HG03442 (cell line): ENCODE measurements at regions not wholly inside any gene's neighbourhood (a gene's known extent, or its start where the extent isn't known, plus 50 kb on each side); places are given as distances from the start of the nearest gene placed in this dataset.
"Not testable (repeated sequence)": the region's sequence is repeated elsewhere in the genome, so short reads cannot be mapped to it uniquely, and the experiment has no call there.

Source experiments
- ATAC-seq: cut with Tn5 transposase; IDR thresholded peaks from one replicate; pipeline ENCODE4 v1.9.1; 2021; ENCODE audit warnings: mild to moderate bottlenecking, moderate library complexity; ENCODE audit not compliant: unreplicated experiment

DNA sequence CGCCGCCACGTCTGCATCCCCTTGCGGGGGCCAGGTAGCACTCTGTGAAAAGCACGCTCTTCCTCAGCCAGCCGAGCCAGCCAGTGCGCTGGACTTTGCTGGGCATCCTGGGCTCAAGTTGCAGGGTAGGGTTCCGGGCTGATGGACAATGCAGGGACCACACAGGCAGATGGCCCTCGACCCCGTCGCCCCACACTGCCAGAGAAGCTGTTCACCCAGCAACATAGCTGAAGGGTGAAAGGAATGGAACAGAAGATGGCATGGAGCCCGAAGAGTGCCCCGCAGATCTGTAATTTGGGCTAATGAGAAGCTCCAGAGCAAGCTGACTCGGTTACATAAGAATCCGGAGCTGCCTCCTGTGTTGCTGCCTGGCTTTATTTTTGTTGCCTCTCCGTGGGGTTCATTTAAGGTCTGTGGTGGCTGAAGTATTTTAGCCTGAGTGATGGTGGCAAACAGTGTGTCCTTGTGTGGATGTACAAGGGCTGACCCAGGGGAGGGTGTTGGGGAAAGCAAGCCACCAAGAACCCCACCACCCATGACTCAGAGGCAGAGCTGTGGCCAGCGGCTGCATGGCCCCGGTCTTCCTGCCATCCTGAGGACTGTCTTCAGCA, 105.8 kb downstream of the SOX1 start:
- no peak for ATAC-seq

DNA sequence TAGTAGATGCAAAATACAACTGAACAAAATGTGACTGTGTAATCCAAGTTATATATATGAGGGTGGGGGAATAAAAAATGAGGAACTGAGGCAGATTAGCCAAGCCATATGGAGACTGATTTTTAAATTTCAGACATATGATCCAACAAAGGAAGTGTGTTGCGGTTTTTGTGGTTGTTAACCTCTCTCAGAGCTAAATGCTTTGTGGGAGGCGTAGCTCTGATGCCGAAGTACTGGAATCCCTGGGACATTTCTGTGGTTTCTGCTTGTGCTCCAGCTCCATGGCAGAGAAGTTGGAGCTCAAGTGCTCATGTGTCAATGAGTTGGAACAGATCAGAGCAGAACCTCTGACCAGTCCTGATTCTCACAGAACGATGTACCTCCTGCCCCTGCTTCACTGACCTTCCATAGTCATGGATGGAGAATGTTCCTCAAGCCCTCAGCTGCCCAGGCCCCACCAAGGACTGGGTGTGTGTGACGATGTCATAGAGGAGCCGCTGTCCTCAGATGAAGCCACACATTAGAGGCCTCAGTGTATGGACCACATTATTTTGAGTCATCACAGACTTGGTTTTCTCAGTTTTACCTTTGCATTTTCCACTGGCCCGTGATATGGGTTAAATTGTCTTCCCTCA, 107.6 kb downstream of the SOX1 start:
- ATAC-seq, result no peak

DNA sequence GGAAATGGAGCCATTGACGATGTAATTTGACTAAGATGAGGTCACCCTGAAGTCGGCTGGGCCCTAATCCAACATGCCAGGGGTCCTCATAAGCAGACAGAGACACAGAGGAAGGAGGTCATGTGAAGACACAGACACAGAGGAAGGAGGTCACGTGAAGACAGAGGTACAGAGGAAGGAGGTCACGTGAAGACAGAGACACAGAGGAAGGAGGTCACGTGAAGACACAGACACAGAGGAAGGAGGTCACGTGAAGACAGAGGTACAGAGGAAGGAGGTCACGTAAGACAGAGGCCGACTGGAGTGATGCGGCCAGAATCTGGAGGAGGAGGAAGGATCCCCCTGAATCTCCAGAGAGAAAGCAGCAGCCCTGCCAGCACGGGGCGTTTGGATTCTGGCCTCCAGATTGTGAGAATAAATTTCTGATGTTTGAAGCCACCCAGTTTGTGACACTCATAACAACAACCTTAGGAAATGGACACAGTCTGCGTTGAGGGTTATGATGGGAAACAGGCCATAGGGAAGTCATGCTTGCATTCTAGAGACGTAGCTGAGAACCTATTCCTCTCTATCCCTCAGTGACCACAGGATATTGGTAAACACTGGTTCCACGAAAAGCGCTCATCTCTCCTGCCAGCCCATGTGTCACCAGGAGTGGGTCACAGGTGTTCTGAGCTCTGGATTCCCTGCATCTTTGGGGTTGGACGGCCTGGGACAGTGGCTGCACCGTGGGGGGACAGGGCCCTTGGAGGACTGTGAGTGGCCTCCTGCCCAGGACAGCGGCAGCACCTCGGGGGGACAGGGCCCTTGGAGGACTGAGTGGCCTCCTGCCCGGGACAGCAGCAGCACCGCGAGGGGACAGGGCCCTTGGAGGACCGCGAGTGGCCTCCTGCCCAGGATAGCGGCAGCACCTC, 108.5 kb downstream of the SOX1 start:
- ATAC-seq, result no peak

DNA sequence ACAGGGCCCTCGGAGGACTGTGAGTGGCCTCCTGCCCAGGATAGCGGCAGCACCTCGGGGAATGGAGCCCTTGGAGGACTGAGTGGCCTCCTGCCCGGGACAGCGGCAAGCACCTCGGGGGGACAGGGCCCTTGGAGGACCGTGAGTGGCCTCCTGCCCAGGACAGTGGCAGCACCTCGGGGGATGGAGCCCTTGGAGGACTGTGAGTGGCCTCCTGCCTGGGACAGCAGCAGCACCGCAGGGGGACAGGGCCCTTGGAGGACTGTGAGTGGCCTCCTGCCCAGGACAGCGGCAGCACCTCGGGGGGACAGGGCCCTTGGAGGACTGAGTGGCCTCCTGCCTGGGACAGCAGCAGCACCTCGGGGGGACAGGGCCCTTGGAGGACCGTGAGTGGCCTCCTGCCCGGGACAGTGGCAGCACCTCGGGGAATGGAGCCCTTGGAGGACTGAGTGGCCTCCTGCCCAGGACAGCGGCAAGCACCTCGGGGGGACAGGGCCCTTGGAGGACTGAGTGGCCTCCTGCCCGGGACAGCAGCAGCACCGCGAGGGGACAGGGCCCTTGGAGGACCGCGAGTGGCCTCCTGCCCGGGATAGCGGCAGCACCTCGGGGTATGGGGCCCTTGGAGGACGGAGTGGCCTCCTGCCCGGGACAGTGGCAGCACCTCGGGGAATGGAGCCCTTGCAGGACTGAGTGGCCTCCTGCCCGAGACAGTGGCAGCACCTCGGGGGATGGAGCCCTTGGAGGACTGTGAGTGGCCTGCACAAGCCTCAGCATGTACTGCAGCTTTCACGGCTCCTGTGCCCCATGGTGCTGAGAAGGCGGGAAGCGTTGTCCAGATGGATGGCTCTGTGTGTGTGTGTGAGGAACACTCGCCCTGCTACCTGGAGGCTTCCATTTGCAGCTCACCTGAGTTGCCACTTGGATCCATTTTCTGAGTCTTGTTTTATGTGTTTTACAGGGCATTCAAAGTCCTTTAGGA, 109.5 kb downstream of the SOX1 start:
- ATAC-seq, result not testable (repeated sequence)

DNA sequence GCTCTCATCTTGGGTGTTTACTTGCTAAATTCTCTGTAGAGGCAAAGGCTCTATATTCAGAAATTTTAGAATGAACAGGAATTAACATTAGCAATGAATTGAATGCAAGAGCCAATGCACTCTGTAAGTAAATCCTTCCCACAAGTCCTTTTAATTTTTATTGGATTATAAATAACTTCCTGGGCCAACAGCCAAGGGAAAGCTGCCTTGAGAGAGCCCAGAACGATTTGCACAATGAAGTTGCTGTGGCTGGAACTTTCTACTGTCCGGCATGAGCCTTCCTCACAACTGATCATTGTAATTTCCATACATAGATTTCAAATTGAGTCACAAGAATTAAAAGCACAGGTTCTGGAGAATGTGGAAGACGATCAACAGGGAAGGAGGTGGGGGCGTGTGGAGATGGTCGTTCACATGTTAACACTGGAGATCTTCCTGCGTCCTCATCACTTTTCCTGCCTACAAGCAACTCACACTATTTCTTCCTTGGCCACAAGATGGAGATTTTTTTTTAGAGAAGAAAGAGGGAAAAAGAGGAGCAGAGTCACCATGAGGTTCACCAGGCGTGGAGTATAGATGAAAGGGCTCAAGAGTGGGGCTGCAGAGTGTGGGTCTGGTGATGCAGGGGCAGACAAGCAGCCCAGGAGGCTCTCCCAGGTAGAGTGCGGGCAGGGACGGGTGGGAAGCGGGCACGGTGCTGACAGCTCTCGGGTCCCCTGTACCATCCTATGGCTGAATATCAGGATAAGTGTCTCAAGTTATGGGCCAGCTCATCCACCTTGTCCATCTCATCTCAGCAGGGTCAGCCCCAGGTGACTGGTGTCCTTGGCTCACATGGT, 110.7 kb downstream of the SOX1 start:
- no peak for ATAC-seq

DNA sequence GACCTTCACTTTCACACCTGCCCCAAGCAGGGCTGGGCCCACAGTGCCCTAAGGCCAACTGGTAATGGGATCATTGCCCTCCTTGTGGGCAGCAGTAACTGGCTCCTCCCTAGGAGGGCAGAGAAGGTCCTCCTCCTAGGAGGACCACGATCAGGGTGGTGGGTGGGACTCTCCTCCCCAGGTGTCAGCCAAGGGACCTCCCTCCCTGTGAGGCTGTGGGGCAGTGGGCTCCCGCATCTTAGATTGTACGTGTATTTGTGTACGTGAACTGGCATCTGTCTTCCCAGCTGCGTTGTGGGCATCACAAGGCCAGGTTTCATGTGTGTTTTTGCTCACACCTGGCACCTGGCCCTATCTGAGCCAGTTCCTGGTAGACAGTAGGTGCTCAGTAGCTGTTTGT, 111.8 kb downstream of the SOX1 start:
- no peak for ATAC-seq

DNA sequence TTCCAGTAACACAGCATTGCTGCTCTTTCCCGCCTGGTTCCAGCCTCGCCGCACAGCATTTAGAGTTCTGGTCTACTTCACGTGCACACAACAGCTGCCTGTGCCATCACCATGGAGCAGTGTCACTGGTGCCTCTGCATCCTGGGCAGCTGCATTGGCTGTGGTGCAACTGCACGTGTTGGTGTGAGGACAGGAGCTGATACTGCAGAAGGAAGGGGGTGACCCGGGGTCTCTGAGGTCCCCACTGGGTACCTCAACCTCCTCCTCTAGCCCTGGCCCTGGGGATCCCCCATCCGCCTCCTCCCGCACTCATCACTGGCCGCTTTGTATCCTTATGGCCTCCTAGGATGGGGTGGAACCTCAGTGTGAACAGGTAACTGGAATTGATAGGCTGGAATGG, 112.5 kb downstream of the SOX1 start:
- no peak for ATAC-seq

DNA sequence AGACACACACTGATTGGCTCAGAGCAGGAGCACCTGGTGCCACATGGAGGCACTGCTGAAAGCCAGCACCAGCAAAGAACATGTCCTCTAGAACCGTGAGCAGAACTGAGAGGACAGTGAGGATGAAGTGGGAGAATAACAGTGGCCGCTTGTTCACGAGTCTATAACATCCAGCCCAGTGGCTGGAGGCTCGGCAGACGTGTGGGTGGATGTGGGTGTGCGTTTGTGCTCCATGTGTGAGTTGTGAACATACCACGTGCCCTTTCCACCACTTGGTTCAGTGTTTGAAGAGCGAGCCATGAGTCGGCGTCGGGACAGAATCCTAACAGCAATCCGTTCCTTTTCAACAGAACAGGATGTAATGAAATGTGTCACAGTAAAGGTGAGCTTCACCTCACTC, 113.0 kb downstream of the SOX1 start:
- no peak for ATAC-seq

DNA sequence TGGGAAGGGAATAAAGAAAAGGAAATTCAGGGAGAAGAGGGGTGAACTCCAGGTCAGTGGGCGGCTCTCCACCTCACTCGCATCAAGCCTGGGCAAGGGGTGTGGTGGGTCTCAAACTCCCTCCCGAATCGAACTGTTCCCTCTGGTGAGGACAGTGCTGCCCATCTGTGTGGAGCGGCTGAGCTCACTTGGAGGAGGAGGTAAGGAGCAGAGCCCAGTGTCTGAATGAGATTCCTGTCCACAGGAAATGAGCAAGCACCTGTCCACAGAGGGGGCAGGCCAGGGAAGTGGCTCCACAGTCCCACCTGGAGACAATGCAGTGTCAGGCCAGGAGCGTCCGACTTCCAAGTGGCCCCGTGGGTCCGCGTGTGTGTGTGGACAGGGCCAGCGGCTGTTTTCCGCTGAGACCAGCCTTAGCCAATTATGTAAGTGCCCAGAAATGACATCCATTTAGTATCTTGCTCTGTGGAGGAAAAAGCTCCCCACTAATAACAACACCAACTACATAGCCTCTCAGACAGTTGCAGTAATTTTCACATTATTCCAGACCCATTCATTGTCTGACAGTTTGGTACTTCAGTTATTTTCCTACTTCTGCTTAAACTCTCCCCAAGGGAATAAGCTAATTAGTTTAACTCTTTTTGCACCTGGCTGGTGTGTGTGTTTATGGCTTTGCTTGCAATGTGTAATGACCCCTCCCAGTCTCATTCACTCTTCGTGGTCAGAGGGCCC, 114.6 kb downstream of the SOX1 start:
- ATAC-seq, result no peak

DNA sequence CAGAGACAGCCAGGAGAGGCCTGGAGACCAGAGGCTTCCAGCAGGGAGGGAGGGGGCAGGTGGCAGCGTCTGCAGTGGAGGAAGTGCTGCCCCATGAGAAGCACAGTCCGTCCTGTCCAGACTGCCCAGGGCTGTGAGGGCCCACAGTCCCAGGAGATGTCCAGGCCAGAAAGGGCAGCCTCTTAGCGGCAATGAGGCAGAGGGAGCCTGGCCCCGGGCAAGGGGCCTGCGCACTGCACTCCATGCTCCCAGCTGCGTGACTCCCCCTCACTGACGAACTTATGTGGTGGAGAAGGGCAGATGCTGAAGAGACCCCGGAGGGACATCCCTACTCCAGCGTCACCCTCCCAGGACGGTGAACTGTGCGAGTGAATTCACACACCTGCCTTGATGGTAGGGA, 115.3 kb downstream of the SOX1 start:
- ATAC-seq, result no peak

DNA sequence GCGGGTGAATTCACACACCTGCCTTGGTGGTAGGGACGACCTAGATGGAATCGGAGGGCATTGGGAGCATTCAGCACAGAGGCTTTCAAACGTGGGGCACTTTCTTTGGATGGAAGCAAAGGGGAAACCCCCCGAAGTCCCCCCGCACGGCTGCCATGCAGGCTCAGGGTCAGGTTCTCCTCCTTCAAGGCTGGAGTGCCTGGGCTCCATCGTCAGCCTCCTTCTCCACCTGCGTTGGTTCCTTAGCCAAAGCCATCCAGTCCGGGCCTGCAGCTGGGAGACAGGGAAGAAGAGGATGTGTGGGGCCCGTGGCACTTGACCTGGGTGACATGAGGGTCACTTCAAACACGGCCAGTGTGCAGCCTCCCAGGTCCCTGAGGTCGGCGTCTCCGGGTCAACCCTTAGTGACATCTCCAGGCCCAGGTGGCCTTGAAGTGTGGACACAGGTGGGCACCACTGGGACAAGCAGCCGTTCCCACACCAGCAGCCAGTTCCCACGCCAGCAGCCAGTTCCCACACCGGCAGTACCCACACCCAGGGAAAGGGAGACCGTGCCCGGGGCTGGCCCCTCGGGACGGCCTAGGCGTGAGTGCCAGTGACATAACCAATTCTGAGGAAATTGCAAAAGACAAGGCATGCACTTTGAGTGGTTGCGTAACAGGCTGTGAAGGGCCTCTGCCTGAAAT, 116.0 kb downstream of the SOX1 start:
- no peak for ATAC-seq

DNA sequence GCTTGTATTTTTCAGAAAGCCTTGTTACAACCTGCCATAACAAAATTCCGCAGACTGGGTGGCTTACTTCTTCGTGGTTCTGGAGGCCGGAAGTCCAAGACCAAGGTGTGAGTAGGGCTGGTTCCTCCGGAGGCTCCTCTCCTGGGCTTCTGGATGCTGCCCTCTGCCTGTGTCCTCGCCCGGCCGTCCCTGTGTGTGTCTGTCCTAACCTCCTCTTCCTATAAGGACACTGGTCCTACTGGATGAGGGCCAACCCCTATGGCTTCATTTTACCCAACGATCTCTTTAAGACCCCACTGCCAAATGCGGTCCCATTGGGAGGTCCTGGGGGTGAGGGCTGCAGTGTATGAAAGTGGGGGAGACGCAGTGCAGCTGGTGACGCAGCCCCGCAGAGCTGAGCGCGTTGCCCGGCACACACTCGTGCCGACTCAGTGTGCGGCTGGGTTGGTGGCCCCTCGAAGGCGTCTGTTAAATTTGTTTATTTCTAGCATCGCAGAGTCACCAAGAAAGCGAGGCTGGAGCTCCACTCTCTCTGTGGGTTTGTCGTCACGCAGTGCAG, 116.7 kb downstream of the SOX1 start:
- no peak for ATAC-seq

DNA sequence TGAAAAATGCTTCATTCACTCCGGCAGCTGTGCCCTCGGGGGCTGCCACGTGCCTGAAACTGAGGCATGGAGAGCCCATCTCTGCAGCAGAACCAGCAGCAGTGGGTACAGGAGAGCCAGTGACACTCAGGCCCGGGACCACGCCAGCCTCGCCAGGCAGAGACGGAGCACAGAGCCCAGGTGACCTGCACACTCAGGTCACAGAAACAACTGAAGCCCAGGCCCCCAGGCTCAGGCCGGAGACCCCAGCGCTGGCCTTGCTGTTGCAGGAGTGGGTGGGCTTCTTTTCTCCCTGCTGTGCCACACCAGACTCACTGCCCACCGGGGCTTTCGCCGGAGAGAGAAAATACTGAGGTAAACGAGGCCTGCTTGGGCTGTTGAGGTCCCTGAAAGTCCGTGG, 117.3 kb downstream of the SOX1 start:
- no peak for ATAC-seq

DNA sequence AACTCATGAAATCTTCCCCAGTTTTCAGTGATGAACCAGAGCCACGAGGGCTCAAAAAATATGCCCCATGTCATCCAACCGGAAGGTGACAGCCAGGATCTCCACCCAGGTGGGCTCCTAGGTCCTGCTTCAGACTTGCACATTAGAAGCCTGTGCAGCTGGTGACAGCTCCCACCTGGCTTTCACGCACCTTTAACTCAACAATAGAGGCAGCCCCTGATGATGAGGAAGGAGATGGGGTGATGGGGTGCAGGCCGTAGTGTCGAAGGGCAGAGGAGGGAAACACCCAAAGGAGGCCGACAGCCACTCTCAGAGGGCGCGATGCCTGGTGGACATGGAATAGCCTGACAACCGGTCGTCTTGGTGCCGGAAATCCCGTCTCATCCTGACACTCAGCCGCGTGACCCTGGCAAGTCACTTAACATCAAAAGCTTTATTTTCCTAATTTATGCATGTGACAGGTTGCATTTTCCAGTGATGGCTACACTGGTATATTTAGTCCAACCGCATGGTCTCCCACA, 118.0 kb downstream of the SOX1 start:
- ATAC-seq, result no peak

DNA sequence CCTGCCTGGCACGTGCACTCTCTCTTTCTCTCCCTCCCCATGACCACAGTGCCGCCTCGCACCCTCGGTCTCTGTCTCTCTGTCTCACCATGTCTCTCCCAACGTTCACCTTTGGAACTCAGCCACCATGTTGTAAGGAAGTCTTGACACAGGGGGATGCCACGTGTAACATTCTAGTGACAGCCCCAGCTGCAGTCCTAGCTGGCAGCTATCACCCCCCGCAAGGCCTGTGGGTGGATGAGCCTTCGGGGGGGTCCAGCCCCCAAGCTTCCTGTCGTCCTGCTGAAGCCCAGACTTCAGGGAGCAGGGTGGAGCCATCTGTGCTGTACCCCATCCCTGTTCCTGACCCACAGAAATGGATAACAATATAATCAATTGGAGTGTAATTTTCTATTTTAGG, 118.5 kb downstream of the SOX1 start:
- no peak for ATAC-seq

DNA sequence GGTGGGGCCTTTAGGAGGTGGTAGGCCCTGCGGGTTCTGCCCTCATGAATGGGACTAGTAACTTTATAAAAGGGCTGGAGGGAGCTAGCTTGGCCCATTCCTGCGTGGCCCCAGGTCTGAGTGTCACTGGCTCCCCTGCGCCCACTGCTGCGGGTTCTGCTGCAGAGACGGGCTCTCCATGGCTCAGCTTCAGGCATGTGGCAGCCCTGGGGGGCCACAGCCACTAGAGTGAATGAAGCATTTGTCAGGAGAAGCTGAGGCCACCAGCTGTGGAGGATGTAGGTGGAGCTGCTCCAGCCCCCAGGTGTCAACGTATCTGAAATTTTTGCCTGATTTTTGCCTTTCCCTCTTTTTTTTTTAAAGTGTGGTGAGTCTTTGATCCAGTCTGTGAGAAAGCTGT, 119.1 kb downstream of the SOX1 start:
- ATAC-seq, result no peak

DNA sequence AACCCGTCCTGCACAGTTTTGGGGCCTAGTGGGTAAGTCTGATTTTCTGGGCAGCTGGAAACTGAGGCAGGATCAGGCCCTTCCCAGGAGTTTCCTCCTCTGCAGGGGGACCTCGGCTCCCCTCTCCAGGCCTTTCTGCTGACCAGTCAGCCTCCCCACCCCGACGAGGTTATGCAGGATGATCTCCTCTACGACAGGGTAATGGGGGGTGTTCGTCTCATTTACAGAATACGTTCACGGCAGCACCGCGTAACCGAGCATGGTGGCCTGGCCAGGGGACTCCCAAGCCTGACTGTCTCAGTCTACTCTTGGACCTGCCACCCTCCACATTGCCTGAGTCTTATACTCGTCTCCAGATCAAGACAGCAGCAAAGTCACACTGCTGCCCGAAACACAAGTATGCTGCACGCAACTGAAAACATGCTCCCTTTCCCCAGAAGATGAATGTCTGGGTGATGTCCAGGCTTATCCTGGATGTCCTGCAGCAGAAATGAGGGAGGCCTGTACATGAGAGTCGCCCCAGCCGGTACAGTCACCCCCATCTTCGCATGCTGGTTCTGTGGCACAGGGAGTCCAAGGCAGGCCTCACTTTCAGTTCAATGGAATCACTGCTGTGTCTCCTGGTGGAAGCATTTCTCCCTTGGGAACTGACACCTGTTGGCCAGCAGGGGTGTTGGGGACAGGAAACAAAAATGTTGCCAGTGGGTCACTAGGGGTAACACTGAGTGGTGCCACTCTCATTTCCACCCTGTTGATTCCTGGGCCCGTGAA, 120.8 kb downstream of the SOX1 start:
- ATAC-seq, result no peak

DNA sequence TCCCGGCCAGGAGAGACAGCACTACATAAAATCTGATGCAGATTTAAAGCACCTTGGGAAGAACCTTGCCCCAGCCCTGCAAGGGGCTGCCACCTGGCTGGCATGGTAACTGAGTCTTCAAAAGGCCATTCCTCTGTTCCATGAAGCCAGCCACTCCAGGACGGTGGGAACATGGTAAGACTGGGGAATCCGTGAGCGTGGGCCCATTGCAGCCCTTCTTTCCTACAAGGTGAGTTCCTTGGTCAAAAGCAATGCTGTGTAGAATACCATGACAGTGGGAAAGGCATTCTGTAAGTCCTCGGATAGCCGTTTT, 121.3 kb downstream of the SOX1 start:
- no peak for ATAC-seq
